Glomerular visceral epithelial cell (primary cell): ENCODE measurements at regions not wholly inside any gene's neighbourhood (a gene's known extent, or its start where the extent isn't known, plus 50 kb on each side); places are given as distances from the start of the nearest gene placed in this dataset.

Source experiments
- DNase-seq: peaks from one replicate; pipeline ENCODE4 v3.0.0-alpha.2; 2016; ENCODE audit errors: extremely low spot score

DNA sequence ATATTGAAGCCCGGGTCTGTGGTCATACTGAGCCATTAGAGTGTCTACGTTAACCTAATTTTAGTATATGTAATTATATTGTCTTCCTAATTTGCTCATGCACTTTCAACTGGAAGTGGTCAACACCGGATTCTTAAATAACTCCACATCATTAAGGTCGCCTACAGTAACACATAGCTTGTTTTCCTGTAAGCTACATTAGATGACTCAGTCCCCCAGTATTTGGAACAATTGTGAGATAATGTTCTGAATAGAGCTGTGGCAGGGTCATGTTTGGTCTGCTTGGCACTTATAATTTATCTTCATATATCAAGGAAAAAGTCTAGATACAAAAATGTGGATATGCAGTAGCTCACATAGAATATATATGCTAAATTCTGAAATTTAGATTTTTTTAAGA, 486.2 kb downstream of the IGSF11 start:
- DNase-seq = no peak

DNA sequence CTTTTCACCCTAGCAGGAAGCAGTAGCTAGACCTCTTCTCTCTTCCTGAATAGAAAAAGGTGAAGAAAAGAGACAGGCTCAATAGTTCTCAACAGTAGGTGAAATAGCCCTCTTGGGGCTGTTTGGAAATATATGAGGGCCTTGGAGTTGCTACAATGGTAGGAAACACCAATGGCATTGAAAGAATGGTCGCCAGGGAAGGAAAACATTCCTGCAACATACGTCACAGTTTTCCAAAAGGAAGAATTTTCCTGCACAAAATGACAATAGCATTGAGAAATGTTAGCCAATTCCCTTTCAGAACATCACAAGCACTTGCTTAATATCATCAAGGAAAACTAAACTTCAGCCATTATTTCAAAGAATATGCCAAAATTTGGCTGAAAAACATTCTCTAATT, 484.5 kb downstream of the IGSF11 start:
- no peak for DNase-seq

DNA sequence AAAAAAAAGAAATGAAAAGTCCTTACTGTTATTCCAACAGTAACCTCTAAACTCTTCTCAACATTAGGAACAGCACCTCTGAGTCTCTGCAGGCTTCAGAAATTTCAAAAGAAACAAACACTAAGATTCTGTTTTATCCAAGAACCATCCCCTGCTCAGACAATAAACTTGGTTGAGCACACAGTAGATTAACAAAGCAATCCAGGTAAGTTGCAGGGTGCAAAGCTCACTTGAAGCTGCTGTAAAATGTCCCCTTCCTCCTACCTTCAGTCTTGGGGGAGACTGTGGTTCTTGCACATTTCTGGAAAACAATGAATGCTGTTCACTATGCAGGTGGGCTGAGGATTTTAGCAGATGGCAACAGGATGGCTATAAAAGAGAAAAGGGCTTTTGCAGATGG, 484.1 kb downstream of the IGSF11 start:
- no peak for DNase-seq

DNA sequence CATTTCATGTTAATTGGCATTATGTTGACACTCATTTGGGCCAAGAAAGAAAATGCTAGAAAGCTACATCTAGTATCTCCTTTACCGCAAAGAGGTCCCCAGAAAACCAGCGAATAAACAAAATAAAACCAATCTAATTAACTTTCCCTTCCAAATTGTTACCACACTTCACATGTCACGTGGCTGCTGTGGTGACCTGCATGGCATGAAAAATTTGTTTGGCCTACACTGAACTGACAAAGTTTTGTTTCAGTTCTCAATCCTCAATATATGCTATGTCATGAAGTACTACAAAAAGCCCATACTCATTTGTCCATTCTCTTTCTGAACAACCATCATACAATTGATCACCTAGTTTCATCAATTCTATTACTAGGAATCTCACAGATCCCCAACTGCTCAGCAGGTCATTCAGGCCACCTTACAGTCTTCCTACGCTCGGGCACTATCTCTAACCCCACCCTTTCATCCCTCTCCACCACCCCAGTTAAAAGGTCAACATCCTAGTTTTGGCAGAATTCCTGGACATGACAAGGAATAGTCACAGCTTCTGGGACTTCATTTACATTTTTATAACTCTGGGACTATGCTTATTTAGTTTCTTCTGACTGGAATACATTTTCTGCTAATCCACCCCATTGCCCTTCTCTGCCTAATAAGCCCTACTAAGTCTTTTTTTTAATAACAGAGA, 480.4 kb downstream of the IGSF11 start:
- DNase-seq = no peak

DNA sequence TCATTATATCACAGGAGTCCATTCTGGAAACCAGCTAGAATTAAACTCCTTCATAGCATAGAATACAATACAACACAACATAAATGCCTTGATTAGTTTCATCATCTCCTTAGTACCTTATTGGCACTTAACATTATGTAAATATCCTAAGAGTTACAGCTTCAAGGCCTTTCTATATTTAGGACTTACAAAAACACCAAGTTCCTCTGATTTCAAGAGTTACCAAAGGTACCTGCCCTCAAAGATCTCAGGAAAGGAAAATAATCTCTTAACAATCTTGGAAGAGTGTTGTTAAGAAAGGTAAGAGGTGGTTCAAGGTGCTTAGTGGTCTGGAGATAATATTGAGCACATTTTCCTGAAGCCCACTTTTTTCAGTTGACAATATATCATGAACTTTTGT, 477.7 kb downstream of the IGSF11 start:
- no peak for DNase-seq

DNA sequence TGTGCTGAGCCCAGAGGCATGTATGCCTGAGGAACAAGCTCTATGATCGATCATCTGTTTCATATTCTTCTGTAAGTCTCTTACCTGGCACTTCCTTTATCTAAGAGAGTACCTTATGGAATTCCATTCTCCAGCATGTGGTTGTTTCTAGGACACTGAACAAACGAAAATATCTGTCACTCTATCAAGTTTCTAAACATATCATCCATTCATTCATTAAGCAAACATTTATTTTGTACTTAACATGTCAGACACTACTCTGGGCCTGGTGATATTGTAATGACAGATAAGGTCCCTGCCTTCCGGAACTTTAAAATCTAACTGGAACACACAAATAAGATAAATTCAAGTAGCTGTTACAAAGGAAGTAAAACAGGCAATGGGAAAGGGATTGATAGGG, 477.1 kb downstream of the IGSF11 start:
- no peak for DNase-seq

DNA sequence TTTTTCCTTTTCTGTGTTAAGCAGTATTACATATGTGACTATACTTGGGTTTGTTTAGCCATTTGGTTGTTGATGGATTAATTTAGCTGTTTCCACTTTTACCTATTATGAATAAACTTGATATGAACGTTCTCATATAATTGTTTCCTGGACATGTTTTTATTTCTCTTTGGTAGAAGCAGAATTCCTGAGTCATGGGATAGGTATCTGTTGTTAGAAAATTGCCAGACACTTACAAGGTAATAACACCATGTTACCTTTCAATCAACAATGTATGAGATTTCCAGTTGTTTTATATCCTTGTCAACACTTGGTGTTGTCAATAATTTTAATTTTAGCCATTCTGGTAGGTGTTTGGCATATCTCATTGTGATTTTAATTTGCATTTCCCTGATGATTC, 475.4 kb downstream of the IGSF11 start:
- DNase-seq = no peak

DNA sequence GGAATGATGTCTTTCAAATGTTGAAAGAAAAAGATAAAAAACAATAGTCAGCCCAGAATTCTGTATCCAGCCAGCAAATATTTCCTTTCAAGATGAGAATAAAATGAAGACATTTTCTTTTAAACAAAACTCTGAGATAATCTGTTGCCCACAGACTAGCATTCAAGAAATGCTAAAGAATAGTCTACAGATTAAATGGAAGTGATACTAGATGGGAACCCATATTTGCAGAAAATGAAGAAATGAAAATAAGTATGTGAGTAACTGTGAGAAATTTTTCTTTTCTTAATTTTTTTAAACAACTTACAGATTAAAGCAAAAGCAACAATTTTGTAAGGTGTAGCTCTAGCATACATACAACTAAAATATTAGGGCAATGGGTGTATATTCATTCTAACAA, 469.8 kb downstream of the IGSF11 start:
- no peak for DNase-seq

DNA sequence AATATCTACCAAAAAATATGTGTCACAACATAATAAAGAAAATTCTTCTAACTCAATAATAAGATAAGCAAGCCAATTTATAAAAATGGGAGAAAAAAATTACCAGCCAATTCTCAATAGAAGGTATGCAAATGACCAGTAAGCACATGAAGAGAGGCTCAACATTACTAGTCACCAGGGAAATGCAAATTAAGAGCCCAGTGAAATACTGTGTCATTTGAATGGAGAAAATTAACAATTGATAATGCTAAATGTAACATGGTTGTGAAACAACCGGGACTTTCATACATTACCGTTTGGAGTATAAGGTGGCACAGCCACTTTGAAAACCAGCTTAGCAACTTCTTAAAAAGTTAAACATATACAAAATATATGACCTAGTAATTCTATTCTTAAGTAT, 460.7 kb downstream of the IGSF11 start:
- DNase-seq = no peak

DNA sequence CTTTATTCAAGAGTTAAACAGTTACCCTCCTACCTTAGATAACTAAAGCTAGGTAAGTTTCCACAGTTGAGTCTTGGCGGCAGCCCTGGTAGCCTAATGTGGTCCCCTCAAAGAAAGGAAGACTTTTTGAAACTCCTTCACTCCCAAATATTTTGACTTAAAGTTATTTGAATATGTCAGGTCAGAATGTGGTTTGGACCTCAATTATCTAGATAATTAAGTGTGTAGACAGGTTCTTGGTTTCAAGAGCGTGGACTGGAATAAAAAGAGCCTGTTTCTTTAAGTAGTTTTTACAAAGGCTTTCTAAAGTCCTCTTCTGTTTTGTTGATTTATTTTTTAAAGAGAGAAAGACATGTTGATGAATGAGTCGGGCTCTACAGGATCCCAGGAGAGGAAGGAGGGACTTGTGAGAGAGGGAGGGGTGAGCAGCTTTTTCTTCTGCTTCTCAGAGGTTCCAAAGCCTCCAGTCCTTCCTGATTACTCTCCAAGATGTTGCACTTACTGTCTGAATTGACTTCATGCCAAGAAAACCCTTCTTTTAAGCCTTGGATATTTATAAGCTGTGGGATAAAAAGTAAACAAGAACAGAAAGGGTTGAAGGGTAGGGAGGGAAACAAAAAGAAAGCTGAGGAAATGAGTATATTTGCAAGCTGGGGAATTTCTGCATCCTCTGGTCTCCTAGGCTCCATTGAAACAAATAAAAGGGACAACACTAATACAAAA, 457.4 kb downstream of the IGSF11 start:
- no peak for DNase-seq

DNA sequence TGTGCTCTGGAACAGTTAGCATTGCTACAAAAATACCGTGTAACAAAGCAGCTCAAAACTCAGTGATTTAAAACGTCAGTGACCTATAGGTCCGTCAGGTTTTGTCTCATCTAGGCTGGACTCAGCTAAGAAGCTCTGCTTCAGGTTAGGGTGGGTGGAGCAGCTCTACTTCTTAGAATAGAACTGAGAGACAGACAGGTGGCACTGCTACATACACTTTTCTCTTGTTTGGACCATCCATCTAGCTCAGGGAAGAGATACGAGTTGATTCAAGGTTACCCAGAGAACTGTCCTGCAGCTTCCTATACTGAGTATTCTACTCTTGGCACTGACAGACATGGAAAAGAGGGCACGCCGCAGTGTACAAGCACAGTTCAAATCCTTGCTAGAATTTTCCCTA, 456.1 kb downstream of the IGSF11 start:
- DNase-seq = no peak

DNA sequence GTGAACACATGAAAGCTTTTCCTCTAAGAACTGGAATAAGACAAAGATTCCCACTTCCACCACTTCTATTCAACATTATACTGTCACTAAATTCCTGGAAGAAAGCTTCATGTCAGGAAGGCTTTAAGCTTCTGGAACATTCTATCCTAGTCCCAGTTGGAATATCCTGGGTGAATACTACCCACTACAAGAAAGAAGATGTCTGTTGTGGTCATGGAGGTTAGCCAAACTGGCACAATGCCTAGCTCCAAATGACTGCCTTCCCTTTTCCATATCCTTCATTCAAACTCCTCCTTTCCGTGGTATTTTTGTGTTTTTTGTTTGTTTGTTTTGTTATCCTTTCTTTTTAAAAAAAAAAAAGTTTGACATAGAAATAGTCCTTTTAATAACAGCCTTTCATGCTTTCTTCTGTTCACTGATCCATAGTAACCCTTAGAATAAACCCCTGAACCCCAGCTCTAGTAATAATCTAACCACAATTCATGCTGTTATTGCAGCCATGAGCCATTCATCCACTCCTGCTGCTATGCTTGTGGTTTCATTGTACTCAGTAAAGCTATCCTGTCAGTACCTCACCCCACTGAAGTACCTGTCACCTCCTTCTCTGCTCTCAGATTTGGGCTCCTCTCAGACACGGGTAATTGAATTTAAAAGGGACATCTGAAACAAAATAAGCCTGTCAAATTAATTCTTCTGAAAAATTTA, 447.5 kb downstream of the IGSF11 start:
- no peak for DNase-seq

DNA sequence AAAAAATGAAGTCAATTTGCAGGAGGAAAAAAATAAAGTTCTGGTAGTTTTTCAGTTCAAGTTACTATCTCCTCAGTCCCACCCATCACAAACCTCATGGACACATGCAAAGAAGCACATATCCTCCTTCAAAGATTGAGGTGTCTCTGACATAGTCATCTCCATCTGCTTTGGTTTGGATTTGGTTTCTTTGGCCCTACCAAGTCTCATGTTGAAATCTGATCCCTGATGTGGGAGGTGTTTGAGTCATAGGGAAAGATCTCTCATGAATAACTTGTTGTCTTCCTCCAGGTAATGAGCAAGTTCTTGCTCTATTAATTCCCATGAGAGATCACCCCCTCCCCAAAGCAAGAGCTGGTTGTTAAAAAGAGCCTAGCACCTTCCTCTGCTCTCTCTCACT, 446.8 kb downstream of the IGSF11 start:
- DNase-seq = no peak

DNA sequence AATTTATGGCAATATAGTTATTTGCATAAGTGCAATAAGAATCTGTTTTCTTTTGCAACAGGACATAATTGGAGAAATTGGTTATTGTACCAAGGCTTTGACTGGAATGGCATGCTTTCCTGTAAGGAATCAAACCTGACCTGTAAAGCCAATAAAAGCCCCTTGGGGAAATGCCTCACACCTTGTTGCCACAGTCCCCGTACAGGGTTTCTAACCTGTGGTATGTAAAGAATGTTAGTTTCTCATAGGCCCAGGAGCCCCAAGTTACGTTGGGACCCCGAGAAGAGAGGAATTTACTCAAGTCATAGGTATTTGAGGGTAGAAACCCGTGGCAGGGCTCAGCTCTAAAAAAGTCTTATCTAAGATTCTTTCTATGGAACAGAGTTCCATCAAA, 441.4 kb downstream of the IGSF11 start:
- no peak for DNase-seq

DNA sequence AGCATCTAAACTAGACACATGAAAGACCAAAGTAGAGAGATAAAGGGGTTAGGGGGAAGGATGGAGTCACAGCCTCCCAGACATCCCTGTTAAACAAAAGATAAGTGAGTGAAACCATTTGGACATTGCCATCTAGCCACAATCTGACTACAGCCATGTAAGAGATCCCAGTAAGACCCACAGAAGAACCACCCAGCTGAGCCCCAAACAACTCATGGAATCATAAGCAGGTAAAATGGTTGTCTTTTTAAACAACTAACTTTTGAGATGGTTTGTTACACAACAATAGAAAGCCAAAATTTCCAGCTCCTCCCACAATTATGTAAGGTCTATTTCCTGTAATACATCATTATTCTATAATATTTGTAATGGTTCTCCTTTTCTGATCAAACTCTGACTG, 437.5 kb downstream of the IGSF11 start:
- DNase-seq = no peak

DNA sequence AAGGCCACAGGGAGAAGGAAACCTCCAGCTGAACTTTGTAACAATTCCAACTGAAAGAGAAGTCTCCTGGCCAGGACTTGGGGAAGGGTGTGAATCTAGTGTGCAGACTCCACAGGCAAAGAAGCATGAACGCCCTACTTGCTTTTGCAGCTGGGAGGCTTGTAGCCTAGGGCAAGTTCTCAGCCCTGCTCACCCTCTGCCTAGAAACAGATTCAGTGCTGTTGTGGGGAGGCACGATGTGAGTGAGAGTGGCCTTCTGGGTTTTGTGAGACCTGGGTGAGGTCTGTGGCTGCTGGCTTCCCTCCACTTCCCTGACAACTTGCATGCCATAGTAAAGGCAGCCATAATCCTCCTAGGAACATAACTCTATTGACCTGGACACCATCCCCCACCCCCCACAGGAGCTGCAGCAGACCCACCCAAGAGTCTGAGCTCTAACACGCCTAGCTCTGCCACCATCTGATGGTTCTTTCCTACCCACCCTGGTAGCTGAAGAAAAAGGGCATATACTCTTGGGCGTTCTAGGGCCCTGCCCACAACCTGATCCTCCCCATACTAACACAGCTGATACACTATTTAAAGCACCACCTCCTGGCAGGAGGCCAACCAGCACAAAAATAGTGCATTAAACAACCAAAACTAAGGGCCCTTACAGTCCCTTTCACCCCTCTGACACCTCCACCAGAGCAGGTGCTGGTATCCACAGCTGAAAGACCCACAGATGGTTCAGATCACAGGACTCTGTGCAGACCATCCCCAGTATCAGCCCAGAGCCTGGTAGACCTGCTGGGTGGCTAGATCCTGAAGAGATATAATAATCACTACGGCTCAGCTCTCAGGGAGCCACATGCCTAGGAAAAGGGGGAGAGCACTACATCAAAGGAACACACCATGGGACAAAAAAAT, 426.5 kb downstream of the IGSF11 start:
- DNase-seq = no peak

DNA sequence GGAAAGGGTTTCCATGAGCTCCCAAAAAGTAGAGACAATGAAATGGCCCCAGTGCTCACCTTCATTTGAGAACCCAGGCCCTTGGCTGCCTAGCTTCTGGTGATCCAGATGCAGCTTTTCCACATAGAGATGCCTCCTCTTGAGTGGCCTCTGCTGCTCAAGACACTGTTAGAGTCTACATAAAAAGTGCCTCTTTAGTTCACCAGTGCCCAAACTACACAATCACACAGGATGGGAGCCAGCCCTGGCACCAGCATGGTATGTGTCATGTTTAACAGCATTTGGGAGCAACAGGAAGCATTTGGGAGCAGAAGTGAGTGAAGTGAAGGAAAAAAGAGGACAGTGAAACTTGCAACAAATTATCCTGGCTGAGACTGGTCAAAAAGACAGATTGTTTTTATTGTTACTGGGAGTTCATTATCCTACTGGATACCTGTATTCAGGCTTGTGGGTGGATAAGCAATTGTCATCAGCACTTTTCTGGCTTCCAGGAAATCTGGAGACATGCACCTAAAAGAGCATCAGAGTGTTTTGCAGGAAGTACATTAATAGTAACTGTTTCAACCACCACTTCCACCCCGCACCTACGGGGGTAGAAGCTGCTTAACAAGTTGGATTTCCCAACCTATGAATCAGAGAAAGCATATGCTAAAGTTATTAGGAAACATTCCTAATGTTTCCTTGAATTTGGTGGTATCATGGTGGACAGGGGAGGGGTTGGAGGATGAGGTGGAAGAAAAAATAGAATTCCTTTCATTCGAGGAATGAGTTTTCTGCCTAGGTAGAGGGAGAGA, 416.2 kb downstream of the IGSF11 start:
- DNase-seq = no peak

DNA sequence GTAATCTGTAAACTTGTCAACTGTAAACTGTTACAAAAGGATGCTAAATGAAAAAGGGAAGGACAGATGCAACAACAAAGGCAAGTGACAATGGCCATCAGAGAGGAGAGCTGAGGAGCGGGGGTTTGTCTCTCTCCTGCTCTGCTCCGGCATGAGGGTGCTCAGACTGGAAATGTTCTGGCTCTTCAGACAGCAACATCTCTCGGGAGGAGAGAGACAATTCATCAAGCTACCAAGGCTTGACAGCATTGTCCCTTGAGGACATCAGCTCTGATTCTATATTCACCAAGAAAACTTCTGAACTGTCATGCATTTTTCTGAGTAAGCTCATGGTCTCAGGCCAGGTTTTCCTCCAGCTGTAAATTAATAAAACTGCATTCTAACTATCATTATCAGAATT, 408.2 kb downstream of the IGSF11 start:
- DNase-seq = no peak

DNA sequence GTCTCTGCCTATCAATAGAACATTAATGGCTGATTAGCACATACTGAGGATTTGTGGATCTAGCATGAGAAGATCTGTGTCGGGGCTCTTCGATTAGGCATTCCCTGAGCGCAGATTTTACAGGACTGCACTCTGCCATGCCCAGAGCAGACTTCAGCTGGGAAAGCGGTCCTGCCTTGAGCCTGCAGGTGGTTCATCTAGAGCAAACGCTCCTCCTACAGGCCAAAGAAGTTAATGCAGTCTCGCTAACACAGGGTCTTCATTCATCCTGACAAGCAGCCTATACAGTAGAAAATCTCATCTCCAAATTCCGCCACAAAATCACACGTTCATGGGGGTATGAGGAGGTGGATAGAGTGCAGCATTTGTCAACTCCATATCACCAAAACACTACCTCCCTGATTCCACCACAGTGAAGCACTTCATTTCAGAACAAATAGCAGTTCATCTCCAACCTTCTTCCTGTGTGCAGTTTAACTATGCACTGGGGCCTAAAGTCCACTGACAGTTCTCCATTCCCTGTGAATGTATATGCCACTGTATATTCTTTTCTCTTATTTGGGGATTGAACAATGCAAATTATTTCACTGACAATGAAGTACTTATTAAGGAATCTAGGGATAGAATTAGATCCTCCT, 405.8 kb downstream of the IGSF11 start:
- DNase-seq = peak; percentile 12

DNA sequence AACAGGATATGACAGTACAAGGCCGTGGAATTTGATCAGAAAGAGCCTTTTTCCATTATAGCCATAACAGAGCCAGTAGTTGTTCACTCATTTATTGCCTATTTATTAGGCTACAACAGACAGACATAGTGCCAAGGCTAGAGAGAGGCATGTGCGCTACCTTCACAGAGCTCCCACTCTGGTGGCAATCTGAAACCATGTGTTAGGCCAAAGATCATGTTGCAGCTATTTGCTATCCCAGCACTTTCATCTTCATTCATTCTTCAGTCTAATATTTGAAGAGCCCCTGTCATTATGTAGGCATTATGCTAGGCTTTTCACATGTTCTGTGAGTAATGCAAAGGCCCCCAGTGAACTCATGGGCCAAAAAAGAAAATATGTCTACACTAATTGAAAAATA, 404.8 kb downstream of the IGSF11 start:
- no peak for DNase-seq

DNA sequence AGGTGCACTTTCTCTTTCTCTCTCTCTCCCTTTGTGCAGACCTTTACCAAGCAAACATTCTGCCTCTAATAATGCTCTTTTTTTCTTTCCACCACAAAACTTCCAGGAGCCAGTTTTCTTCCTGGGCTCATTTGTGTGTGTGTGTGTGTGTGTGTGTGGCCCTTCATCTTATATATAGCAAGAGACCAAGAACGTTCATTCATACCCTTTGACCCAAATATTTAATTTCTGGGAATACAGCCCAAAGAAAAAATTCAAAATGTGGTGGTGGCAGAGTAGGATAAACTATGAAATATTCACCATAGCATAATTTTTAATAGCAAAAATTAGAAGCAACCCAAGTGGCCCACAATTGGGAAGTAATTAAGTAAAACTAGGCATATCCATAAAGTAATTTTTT, 398.9 kb downstream of the IGSF11 start:
- DNase-seq = no peak
